ENCODE measurements at regions not wholly inside any gene's neighbourhood (a gene's known extent, or its start where the extent isn't known, plus 50 kb on each side); places are given as distances from the start of the nearest gene placed in this dataset.

DNA sequence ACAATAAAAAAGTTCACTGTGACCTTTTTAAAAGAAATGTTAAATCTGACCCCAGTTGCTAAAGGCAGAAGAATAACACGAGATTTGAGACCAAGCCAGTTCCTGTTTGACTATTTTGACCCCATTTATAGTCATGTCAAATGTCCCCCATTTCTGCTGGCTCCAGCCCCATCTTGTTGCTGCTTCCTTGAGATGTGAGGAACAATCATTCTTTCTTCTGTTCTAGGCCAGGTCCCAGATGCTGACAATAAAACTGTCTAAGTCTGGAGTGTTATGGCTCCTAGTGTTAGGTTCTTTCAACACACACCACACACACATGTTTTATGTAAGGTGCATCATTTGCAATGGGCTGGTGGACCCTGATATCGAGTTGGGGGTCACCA lies 92.0 kb upstream of the CYP1B1 start:
- Histone ChIP-seq H3K27me3 (ENCODE audit: insufficient read depth, low read length, poor library complexity, severe bottlenecking) (no peaks in the 10 kb centered on the region), H4K20me1 (ENCODE audit: insufficient read depth, low read length, poor library complexity, severe bottlenecking) (no peaks in the 10 kb centered on the region), H3K4me3 (ENCODE audit: low read length, poor library complexity, severe bottlenecking) (no peak overlapping the region), H3K4me2 (ENCODE audit: low read depth, low read length, poor library complexity, severe bottlenecking) (no peak overlapping the region), H3K4me1 (ENCODE audit: insufficient read depth, low read length, poor library complexity, severe bottlenecking) (no peaks in the 10 kb centered on the region), H3K36me3 (ENCODE audit: insufficient read depth, low read length) (no peaks in the 10 kb centered on the region), H3K9ac (ENCODE audit: low read depth, low read length, poor library complexity, severe bottlenecking) (no peak overlapping the region), H3K9me3 (ENCODE audit: insufficient read depth, low read depth, low read length) (no peaks in the 10 kb centered on the region), H3K79me2 (ENCODE audit: insufficient read depth, low read length) (no peaks in the 10 kb centered on the region), H2AFZ (ENCODE audit: low read length) (no peak overlapping the region), H3F3A (ENCODE audit: low read depth) (no peaks in the 10 kb centered on the region), H3K9me2 (replicated peaks; ENCODE audit: low read depth, low read length) (no peaks in the 10 kb centered on the region)
- TF ChIP-seq, protein P1, sequence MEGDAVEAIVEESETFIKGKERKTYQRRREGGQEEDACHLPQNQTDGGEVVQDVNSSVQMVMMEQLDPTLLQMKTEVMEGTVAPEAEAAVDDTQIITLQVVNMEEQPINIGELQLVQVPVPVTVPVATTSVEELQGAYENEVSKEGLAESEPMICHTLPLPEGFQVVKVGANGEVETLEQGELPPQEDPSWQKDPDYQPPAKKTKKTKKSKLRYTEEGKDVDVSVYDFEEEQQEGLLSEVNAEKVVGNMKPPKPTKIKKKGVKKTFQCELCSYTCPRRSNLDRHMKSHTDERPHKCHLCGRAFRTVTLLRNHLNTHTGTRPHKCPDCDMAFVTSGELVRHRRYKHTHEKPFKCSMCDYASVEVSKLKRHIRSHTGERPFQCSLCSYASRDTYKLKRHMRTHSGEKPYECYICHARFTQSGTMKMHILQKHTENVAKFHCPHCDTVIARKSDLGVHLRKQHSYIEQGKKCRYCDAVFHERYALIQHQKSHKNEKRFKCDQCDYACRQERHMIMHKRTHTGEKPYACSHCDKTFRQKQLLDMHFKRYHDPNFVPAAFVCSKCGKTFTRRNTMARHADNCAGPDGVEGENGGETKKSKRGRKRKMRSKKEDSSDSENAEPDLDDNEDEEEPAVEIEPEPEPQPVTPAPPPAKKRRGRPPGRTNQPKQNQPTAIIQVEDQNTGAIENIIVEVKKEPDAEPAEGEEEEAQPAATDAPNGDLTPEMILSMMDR (conservative IDR thresholded peaks at IDR 0.05; ENCODE audit: low read length), result no peak
- no peak for TF ChIP-seq EZH2phosphoT487 (IDR thresholded peaks at IDR 0.05; ENCODE audit: borderline replicate concordance)

- Histone ChIP-seq H2AFZ (ENCODE audit: low read length) (no peak overlapping the region), H3K27me3 (ENCODE audit: insufficient read depth, low read length, poor library complexity, severe bottlenecking) (no peaks in the 10 kb centered on the region), H3K4me2 (ENCODE audit: low read depth, low read length, poor library complexity, severe bottlenecking) (no peak overlapping the region), H3K79me2 (ENCODE audit: insufficient read depth, low read length) (no peaks in the 10 kb centered on the region), H3K9me2 (replicated peaks; ENCODE audit: low read depth, low read length) (no peaks in the 10 kb centered on the region), H3K4me1 (ENCODE audit: insufficient read depth, low read length, poor library complexity, severe bottlenecking) (no peaks in the 10 kb centered on the region), H3F3A (ENCODE audit: low read depth) (no peaks in the 10 kb centered on the region), H4K20me1 (ENCODE audit: insufficient read depth, low read length, poor library complexity, severe bottlenecking) (no peaks in the 10 kb centered on the region), H3K9ac (ENCODE audit: low read depth, low read length, poor library complexity, severe bottlenecking) (no peak overlapping the region), H3K4me3 (ENCODE audit: low read length, poor library complexity, severe bottlenecking) (no peak overlapping the region), H3K36me3 (ENCODE audit: insufficient read depth, low read length) (no peaks in the 10 kb centered on the region), H3K9me3 (ENCODE audit: insufficient read depth, low read depth, low read length) (no peaks in the 10 kb centered on the region)
- TF ChIP-seq EZH2phosphoT487 (IDR thresholded peaks at IDR 0.05; ENCODE audit: borderline replicate concordance), result no peak
- TF ChIP-seq, protein P1 (conservative IDR thresholded peaks at IDR 0.05; ENCODE audit: low read length), result no peak
Observed at GRCh38 chr2:38165698-38166097, 89.7 kb upstream of the CYP1B1 start.

GRCh38 chr2:38164881-38165280 lies 88.9 kb upstream of the CYP1B1 start:
- Histone ChIP-seq H3K9me3 (ENCODE audit: insufficient read depth, low read depth, low read length) (no peaks in the 10 kb centered on the region), H3K79me2 (ENCODE audit: insufficient read depth, low read length) (no peaks in the 10 kb centered on the region)

More at GRCh38 chr2:38164881-38165280, 88.9 kb upstream of the CYP1B1 start:
- no peaks in the 10 kb centered on the region for H3K27me3 ChIP-seq (ENCODE audit: insufficient read depth, low read length, poor library complexity, severe bottlenecking)
- TF ChIP-seq, protein P1 (conservative IDR thresholded peaks at IDR 0.05; ENCODE audit: low read length), result no peak
- TF ChIP-seq EZH2phosphoT487 (IDR thresholded peaks at IDR 0.05; ENCODE audit: borderline replicate concordance), result no peak
- no peak overlapping the region for H3K4me2 ChIP-seq (ENCODE audit: low read depth, low read length, poor library complexity, severe bottlenecking)
- no peaks in the 10 kb centered on the region for H3K4me1 ChIP-seq (ENCODE audit: insufficient read depth, low read length, poor library complexity, severe bottlenecking)
- H2AFZ ChIP-seq (ENCODE audit: low read length), result no peak overlapping the region
- no peak overlapping the region for H3K4me3 ChIP-seq (ENCODE audit: low read length, poor library complexity, severe bottlenecking)
- H4K20me1 ChIP-seq (ENCODE audit: insufficient read depth, low read length, poor library complexity, severe bottlenecking), result no peaks in the 10 kb centered on the region
- no peaks in the 10 kb centered on the region for H3K9me2 ChIP-seq (replicated peaks; ENCODE audit: low read depth, low read length)
- no peaks in the 10 kb centered on the region for H3F3A ChIP-seq (ENCODE audit: low read depth)
- no peaks in the 10 kb centered on the region for H3K36me3 ChIP-seq (ENCODE audit: insufficient read depth, low read length)
- no peak overlapping the region for H3K9ac ChIP-seq (ENCODE audit: low read depth, low read length, poor library complexity, severe bottlenecking)

Measured in Loucy (cell line).